HL-60/S4 treated with phorbol 12-myristate 13-acetate at 8.2 ng/mL for 4 days and 3 days (cell line): ENCODE measurements at regions not wholly inside any gene's neighbourhood (a gene's known extent, or its start where the extent isn't known, plus 50 kb on each side); places are given as distances from the start of the nearest gene placed in this dataset.

ENCODE experiments used
- in situ Hi-C: fragments of 300-500 bp; cut with MboI; formaldehyde crosslinking; loops from 2 replicates; pipeline ENCODE4 v1.15.0; 2022; ENCODE audit warnings: low sequenced_read_pairs

GRCh38 chr2:145729993-145730770 is 1210.3 kb upstream of the ZEB2 start:
- in situ Hi-C loops: no loop called here

- in situ Hi-C loops: no loop called here
Observed at GRCh38 chr2:145729481-145729880, 1209.6 kb upstream of the ZEB2 start.

DNA sequence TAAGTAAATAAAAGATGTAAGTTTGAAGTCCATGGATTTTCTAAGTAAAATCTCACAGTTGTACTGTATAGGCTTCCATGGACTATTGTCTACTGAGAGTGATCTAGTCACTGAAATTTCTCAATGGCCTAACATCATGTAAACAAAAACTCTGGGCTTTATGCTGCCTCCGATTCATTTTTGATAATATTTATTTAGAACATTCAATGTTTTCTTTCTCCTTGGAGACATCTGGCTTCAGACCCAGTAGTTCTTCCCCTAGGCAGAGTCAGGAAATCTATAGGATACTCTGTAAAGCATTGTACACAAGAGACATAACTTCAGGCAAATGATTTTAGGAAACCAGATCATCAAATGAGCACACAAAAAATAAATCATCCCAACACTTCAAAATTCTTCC is 1208.6 kb upstream of the ZEB2 start:
- in situ Hi-C loops: no loop called here

GRCh38 chr2:145725876-145726275 is 1206.0 kb upstream of the ZEB2 start:
- in situ Hi-C loops: no loop called here

GRCh38 chr2:145724311-145724898 is 1204.5 kb upstream of the ZEB2 start:
- in situ Hi-C loops: no loop called here

- in situ Hi-C loops: no loop called here
Observed at GRCh38 chr2:145723872-145724271, 1204.0 kb upstream of the ZEB2 start.

DNA sequence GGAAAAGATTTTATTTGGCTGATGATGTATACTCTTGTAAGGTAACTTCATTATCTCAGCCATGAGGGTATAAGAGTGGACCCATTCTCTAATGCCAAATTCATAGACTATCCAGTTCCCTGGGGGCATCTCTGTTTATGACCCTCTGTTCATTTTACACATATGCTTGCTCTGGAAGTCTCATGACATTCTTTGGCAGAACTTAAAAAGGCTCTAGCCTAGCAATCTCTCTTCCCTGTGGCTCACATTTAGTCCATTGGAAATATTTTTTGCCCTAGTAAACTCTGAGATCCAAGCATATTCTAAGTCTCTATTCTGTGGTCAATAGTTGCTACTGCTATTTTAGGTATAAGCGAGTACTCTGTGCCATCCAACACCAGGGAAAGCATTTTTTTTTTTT is 1201.8 kb upstream of the ZEB2 start:
- in situ Hi-C loops: no loop called here

DNA sequence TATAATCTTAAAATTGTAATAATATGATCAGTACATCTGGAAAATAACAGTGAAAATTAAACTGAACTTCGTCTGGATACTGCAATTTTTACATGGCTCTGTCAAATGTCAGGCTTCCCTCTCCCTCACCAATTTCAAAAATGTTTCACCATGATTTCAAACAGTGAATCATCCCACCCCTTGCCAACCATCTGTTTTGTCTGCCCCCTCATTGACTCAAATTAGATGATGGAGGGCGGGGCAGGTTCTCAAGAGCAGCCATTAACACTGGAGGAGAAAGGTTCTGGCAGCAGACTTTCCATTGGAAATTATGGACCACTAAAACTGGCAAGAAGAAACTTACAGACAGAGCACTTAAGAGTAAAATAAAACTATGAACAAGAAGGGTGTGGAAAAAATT is 1195.7 kb upstream of the ZEB2 start:
- in situ Hi-C loops: no loop called here

GRCh38 chr2:145710303-145710702 is 1190.4 kb upstream of the ZEB2 start:
- in situ Hi-C loops: no loop called here

GRCh38 chr2:145702305-145702704 is 1182.4 kb upstream of the ZEB2 start:
- in situ Hi-C loops: no loop called here

DNA sequence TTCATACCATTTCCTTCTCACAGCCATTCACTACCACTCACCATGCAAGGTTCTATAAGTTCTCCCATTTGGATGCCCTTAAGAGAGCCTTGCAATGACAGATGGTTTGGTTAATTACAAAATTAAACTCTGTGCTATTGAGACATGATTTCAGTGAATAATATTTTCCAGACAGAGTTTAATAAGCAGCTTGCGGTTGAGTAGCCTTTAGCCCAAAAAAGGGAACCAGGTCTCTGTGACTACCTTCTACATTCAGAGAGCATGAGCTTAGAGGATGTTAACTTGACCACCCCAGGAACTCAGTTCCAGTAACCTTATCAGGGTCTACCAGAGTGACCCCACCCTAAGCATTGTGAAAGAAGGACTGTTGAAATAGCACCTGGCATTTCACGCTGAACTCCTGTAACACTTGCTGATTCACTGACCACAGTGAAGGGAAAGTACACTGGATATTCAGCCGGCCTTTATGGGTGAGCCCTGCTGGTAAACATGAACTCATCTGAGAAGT is 1173.1 kb upstream of the ZEB2 start:
- in situ Hi-C loops: no loop called here

- in situ Hi-C loops: no loop called here
Observed at GRCh38 chr2:145691659-145692058, 1171.7 kb upstream of the ZEB2 start.

DNA sequence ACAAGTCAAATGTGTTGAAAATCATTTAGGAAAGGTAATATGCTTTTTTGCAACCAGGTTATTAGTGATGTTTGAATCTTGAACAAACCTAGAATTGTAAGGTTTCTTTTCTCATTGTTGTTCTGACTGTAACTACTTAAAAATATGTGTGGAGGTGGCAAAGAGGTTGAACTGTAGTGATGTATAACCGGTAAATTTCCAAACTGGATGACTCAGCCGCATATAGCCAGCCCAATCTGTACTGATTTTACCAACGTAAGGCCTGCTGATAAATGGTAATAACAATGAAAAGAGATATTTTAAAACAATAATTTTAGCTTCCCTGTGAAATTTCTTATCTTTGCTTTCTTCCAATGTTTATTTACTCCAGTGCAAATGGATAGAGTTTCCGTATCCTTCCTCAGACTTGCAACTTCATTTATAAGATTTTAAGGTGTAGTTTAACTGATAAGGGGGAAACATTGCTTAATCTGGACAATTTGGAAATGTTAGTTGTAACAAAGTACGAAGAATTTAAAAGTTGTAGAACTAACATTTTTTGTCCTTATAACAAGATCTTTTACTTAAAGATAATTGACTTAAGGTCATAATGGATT is 1170.4 kb upstream of the ZEB2 start:
- in situ Hi-C loops: no loop called here

GRCh38 chr2:145689277-145689676 is 1169.4 kb upstream of the ZEB2 start:
- in situ Hi-C loops: no loop called here

DNA sequence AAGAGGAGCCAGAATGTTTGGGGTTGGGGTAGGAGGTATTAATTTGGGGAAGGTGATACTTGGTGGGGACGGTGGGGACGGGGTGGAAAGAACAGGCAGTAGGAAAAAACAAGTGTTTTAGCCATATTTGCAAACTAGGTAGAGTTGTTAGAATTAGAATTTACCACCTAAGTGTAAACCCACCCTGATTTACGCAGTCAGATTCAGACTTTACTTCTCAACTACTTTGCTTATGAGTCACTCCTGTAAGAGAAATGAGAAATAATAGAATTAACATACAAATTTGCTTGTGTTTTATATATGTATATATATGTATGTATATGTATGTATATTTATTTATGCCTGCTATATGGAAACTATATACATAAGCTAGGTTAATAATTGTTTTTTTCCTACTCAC is 1168.2 kb upstream of the ZEB2 start:
- in situ Hi-C loops: no loop called here

- in situ Hi-C loops: no loop called here
Observed at GRCh38 chr2:145687442-145688134, 1167.7 kb upstream of the ZEB2 start.

DNA sequence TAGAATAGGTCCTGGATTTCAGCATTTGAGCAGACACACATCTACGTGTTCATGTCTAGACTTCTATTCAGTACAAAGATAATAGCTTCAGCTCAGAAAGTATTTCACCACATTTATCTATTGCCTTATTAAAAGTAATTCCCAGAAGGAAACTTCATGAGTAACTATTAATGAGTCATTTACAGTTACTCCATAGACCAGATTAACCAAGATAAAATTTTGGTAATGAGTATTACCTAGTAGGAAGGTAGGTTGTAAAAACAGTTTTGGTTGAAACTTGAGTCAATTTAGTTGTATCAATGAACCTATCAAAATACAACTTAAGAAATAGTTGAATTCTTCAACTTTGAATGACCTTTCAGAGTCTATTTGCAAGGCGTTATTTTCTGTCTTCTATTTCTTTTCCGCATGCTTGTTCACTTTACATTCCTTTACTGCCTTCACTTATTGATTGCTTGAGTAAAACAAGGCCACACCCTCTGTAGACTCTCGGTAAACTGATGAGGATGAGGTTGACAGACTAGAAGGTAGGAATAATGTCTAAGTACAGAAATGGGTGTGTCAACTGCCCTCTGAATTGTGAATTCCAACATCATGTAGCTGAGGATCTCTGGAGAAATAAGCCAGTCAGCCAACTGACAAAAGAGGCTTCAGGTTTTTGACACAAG is 1165.6 kb upstream of the ZEB2 start:
- in situ Hi-C loops: no loop called here

GRCh38 chr2:145682546-145683157 is 1162.7 kb upstream of the ZEB2 start:
- in situ Hi-C loops: no loop called here

GRCh38 chr2:145680276-145680675 is 1160.4 kb upstream of the ZEB2 start:
- in situ Hi-C loops: no loop called here

DNA sequence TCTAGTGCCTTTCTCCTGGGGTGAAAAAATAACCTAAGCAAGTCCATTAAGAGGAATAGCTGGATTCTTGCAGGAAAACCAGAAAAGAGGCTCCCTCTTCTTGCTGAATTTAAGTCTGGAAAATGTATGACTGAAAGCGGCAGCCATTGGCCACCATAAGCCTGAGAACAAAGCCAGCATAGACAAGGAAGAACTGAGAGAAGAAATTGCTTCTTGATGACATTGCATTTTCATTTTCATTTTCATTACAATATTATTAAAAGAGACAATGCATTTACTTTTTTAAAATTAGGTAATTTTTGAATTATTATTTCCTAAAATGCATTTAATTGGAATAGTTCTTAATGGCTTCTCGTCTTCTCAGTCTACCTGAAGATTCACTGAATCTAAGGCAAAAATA is 1157.5 kb upstream of the ZEB2 start:
- in situ Hi-C loops: no loop called here

- in situ Hi-C loops: no loop called here
Observed at GRCh38 chr2:145674705-145675104, 1154.8 kb upstream of the ZEB2 start.
